Bronchial epithelial cell (primary cell): ENCODE measurements at regions not wholly inside any gene's neighbourhood (a gene's known extent, or its start where the extent isn't known, plus 50 kb on each side); places are given as distances from the start of the nearest gene placed in this dataset.
"Not testable (repeated sequence)": the region's sequence is repeated elsewhere in the genome, so short reads cannot be mapped to it uniquely, and the experiment has no call there.

Experiments
- DNase-seq: peaks from one replicate; pipeline ENCODE4 v3.0.0-alpha.2; 2010; ENCODE audit warnings: low read depth
- FAIRE-seq: peaks from 2 replicates; lab custom pipeline; 2011; peaks lifted over from hg19 to GRCh38; lab: Jason Lieb, UNC
- H3K27me3 ChIP-seq: 2 replicates; pipeline ENCODE4 v1.5.1; 2011; ENCODE audit warnings: low read length; ENCODE audit not compliant: control insufficient read depth, insufficient read depth
- H3K36me3 ChIP-seq: 2 replicates; pipeline ENCODE4 v1.5.1; 2011; ENCODE audit warnings: low read length; ENCODE audit not compliant: control insufficient read depth, insufficient read depth
- H3K4me3 ChIP-seq: 2 replicates; pipeline ENCODE4 v1.5.1; 2011; ENCODE audit warnings: mild to moderate bottlenecking, low read depth, low read length, control low read depth
- TF ChIP-seq, protein P1 (sequence below): IDR thresholded peaks from 2 replicates; pipeline ENCODE4 v1.5.1; 2011; ENCODE audit warnings: mild to moderate bottlenecking, moderate library complexity, low read length, control low read depth, inconsistent platforms; ENCODE audit not compliant: insufficient read depth, severe bottlenecking

DNA sequence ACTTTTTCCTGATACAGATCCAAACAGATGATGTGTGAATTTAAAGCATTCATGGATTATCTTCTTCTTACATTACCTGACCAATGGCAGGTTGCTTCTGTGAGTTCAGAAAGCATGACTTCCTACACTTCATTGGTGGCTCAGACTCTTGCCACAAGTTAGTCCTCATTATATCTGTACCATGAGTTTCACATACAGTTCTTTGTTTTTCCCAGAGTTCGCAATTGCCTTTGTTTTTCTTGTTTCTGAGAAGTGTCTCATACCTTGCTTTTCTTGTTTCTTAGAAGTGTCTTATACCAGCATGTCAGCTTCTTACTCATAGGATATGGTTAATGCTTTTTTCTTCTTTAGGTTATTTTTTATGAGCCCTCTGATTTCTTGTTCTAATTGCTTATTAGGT, 133.8 kb upstream of the TLE3 start:
- DNase-seq = no peak
- TF ChIP-seq, protein P1, sequence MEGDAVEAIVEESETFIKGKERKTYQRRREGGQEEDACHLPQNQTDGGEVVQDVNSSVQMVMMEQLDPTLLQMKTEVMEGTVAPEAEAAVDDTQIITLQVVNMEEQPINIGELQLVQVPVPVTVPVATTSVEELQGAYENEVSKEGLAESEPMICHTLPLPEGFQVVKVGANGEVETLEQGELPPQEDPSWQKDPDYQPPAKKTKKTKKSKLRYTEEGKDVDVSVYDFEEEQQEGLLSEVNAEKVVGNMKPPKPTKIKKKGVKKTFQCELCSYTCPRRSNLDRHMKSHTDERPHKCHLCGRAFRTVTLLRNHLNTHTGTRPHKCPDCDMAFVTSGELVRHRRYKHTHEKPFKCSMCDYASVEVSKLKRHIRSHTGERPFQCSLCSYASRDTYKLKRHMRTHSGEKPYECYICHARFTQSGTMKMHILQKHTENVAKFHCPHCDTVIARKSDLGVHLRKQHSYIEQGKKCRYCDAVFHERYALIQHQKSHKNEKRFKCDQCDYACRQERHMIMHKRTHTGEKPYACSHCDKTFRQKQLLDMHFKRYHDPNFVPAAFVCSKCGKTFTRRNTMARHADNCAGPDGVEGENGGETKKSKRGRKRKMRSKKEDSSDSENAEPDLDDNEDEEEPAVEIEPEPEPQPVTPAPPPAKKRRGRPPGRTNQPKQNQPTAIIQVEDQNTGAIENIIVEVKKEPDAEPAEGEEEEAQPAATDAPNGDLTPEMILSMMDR = no peak
- H3K4me3 ChIP-seq = no peak overlapping the region
- no peaks in the 10 kb centered on the region for H3K36me3 ChIP-seq
- H3K27me3 ChIP-seq = no peaks in the 10 kb centered on the region
- no peak for FAIRE-seq

- DNase-seq, H3K27me3 ChIP-seq, FAIRE-seq, H3K4me3 ChIP-seq, H3K36me3 ChIP-seq: not testable (repeated sequence)
These were observed 130.2 kb upstream of the TLE3 start for GRCh38 chr15:70227918-70228317.

GRCh38 chr15:70227147-70227546, 129.4 kb upstream of the TLE3 start:
- Histone ChIP-seq H3K4me3 (no peak overlapping the region), H3K36me3 (no peaks in the 10 kb centered on the region), H3K27me3 (peaks cover 7% of the 10 kb centered on the region)
- TF ChIP-seq, protein P1 = no peak
- FAIRE-seq (no peak), DNase-seq (no peak)

- DNase-seq = no peak
- H3K36me3 ChIP-seq = no peaks in the 10 kb centered on the region
- TF ChIP-seq, protein P1 = no peak
- no peak for FAIRE-seq
- peaks cover 7% of the 10 kb centered on the region for H3K27me3 ChIP-seq
- H3K4me3 ChIP-seq = no peak overlapping the region
These were observed 128.7 kb upstream of the TLE3 start for GRCh38 chr15:70226337-70226980.

DNA sequence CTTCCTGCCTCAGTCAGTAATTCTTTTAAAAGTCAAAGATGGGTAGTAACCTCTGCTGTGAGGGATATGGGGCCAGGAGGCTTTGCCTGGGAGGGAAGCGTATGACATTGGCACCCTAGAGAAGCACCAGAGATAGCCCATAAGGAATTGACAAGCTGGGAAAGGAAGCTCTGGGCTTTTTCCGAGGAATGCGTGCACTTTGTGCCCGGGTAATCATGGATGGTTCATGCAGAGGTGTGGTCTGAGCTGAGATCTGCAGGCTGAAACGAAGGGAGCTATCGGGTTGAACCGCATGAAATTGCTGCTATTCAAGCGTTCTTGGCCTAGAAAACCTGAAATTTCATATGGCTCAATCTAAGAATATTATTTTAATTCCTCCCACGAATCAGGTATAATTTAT, 127.7 kb upstream of the TLE3 start:
- no peak for FAIRE-seq
- TF ChIP-seq, protein P1 = no peak

GRCh38 chr15:70222606-70223005, 124.9 kb upstream of the TLE3 start:
- Histone ChIP-seq H3K27me3 (peaks cover 10% of the 10 kb centered on the region), H3K36me3 (no peaks in the 10 kb centered on the region), H3K4me3 (no peak overlapping the region)
- no peak for FAIRE-seq
- TF ChIP-seq, protein P1 = no peak
- DNase-seq = no peak

More for the DNA sequence above, 127.7 kb upstream of the TLE3 start:
- peaks cover 7% of the 10 kb centered on the region for H3K27me3 ChIP-seq
- DNase-seq = no peak
- no peaks in the 10 kb centered on the region for H3K36me3 ChIP-seq
- H3K4me3 ChIP-seq = no peak overlapping the region
